ENCODE measurements at regions not wholly inside any gene's neighbourhood (a gene's known extent, or its start where the extent isn't known, plus 50 kb on each side); places are given as distances from the start of the nearest gene placed in this dataset.

DNA sequence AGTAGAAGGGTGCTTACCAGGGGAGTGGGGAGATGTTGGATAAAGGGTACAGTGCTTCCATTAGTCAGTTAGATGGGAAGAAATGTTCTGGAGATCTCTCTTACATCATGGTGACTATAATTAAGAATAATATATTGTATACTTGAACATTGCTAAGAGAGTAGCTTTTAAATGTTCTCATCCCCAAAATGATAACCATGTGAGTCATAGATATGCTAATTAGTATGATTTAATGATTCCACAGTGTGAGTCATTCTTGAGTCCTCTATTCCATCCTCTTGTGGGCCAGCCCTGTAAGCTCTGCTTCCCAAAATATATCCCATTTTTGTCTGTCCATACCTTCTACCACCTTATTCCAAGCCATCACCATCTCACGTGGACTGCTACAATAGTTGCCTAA, 80.6 kb upstream of the CDH11 start:
- no peak for TF ChIP-seq FOXM1 (IDR thresholded peaks at IDR 0.05; ENCODE audit: borderline replicate concordance, low read depth)
- no peak for TF ChIP-seq TAF1 (IDR thresholded peaks at IDR 0.05; ENCODE audit: low read depth)
- TF ChIP-seq RAD21 (IDR thresholded peaks at IDR 0.05; ENCODE audit: low read depth), result no peak
- TF ChIP-seq, protein P1, sequence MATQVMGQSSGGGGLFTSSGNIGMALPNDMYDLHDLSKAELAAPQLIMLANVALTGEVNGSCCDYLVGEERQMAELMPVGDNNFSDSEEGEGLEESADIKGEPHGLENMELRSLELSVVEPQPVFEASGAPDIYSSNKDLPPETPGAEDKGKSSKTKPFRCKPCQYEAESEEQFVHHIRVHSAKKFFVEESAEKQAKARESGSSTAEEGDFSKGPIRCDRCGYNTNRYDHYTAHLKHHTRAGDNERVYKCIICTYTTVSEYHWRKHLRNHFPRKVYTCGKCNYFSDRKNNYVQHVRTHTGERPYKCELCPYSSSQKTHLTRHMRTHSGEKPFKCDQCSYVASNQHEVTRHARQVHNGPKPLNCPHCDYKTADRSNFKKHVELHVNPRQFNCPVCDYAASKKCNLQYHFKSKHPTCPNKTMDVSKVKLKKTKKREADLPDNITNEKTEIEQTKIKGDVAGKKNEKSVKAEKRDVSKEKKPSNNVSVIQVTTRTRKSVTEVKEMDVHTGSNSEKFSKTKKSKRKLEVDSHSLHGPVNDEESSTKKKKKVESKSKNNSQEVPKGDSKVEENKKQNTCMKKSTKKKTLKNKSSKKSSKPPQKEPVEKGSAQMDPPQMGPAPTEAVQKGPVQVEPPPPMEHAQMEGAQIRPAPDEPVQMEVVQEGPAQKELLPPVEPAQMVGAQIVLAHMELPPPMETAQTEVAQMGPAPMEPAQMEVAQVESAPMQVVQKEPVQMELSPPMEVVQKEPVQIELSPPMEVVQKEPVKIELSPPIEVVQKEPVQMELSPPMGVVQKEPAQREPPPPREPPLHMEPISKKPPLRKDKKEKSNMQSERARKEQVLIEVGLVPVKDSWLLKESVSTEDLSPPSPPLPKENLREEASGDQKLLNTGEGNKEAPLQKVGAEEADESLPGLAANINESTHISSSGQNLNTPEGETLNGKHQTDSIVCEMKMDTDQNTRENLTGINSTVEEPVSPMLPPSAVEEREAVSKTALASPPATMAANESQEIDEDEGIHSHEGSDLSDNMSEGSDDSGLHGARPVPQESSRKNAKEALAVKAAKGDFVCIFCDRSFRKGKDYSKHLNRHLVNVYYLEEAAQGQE (IDR thresholded peaks at IDR 0.05; ENCODE audit: low read depth), result no peak
- TF ChIP-seq EP300 (IDR thresholded peaks at IDR 0.05; ENCODE audit: borderline replicate concordance), result no peak
- TF ChIP-seq EGR1 (IDR thresholded peaks at IDR 0.05), result no peak
- TF ChIP-seq YY1 (IDR thresholded peaks at IDR 0.05; ENCODE audit: low read depth), result no peak
- TF ChIP-seq ZBTB7A (IDR thresholded peaks at IDR 0.05; ENCODE audit: low read depth), result no peak
- no peak for TF ChIP-seq TEAD4 (IDR thresholded peaks at IDR 0.05)
- TF ChIP-seq CREB1 (IDR thresholded peaks at IDR 0.05; ENCODE audit: low read depth), result no peak
- TF ChIP-seq, protein P2, sequence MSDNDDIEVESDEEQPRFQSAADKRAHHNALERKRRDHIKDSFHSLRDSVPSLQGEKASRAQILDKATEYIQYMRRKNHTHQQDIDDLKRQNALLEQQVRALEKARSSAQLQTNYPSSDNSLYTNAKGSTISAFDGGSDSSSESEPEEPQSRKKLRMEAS (IDR thresholded peaks at IDR 0.05), result no peak
- no peak for TF ChIP-seq CEBPB (IDR thresholded peaks at IDR 0.05)
- TF ChIP-seq, protein P3, sequence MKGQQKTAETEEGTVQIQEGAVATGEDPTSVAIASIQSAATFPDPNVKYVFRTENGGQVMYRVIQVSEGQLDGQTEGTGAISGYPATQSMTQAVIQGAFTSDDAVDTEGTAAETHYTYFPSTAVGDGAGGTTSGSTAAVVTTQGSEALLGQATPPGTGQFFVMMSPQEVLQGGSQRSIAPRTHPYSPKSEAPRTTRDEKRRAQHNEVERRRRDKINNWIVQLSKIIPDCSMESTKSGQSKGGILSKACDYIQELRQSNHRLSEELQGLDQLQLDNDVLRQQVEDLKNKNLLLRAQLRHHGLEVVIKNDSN (IDR thresholded peaks at IDR 0.05), result no peak

Data from Ishikawa (cell line).